A549 (cell line): ENCODE measurements at regions not wholly inside any gene's neighbourhood (a gene's known extent, or its start where the extent isn't known, plus 50 kb on each side); places are given as distances from the start of the nearest gene placed in this dataset.

Experiments
- ATAC-seq, 2 experiments: fragments of 200-7000 bp in 1 of 2; fragments of >200 bp in 1 of 2; cut with Nextera tagmentation in 1 of 2; cut with Tn5 transposase in 1 of 2; 3 replicates each; pipeline versions ENCODE4 v1.8.0 to v1.9.1; 2018 to 2020; ENCODE audit warnings: mild to moderate bottlenecking in 1 of 2, moderate library complexity in 1 of 2
- CTCF ChIA-PET: fragments of 300-600 bp; sonication (Branson Sonifier 250); formaldehyde crosslinking; extraction: SDS; loops from one replicate; lab custom pipeline; 2021; ENCODE audit warnings: antibody characterized with exemption, inconsistent platforms; lab: Yijun Ruan, JAX
- POLR2A ChIA-PET: fragments of 350-600 bp; formaldehyde crosslinking; extraction: SDS; loops from one replicate; lab custom pipeline; 2021; ENCODE audit warnings: antibody characterized with exemption, inconsistent platforms; lab: Yijun Ruan, JAX
- DNase-seq, 2 experiments: peaks; one replicate each; pipeline versions ENCODE4 v3.0.0 to v3.0.0-alpha.2; 2011 to 2016; ENCODE audit warnings: low read depth in 1 of 2, low spot score in 1 of 2
- FAIRE-seq: peaks from 2 replicates; lab custom pipeline; 2011; peaks lifted over from hg19 to GRCh38; lab: Jason Lieb, UNC
- H3K27ac ChIP-seq, 2 experiments: fragments of >200 bp; sonication (Bioruptor Twin); formaldehyde crosslinking; 3 replicates each; pipeline ENCODE4 v1.5.1; 2016 to 2017
- H3K4me1 ChIP-seq: fragments of >200 bp; sonication (Bioruptor Twin); formaldehyde crosslinking; 3 replicates; pipeline ENCODE4 v1.6.1; 2016
- H3K4me2 ChIP-seq: fragments of >200 bp; sonication (Bioruptor Twin); formaldehyde crosslinking; 3 replicates; pipeline ENCODE4 v1.6.1; 2016
- H3K4me3 ChIP-seq: fragments of >200 bp; sonication (Bioruptor Twin); formaldehyde crosslinking; 3 replicates; pipeline ENCODE4 v1.5.1; 2016
- H3K9me3 ChIP-seq: fragments of >200 bp; sonication (Bioruptor Twin); formaldehyde crosslinking; 3 replicates; pipeline ENCODE4 v1.6.1; 2016
- CBX2 ChIP-seq: fragments of 200-600 bp; sonication (generic); IDR thresholded peaks from 2 replicates; pipeline ENCODE4 v1.6.1; 2016; ENCODE audit warnings: low read depth, mild to moderate bottlenecking, borderline replicate concordance
- ESRRA ChIP-seq: fragments of 150-350 bp; IDR thresholded peaks from 2 replicates; pipeline ENCODE4 v1.6.1; 2014; ENCODE audit warnings: mild to moderate bottlenecking, low read length, borderline replicate concordance
- FOSB ChIP-seq: fragments of 250-450 bp; sonication (Bioruptor Pico); IDR thresholded peaks from 2 replicates; pipeline ENCODE4 v1.5.0; 2020; ENCODE audit warnings: mild to moderate bottlenecking, moderate library complexity
- FOXS1 ChIP-seq: fragments of 250-450 bp; sonication (Bioruptor Pico); IDR thresholded peaks from 2 replicates; pipeline ENCODE4 v1.5.0; 2020; ENCODE audit warnings: mild to moderate bottlenecking, moderate library complexity
- JUN ChIP-seq, 2 experiments: fragments of >200 bp; sonication (Bioruptor Twin); formaldehyde crosslinking; IDR thresholded peaks; 2 replicates in 1 of 2; 3 replicates in 1 of 2; pipeline ENCODE4 v1.6.1; 2016 to 2017
- MAZ ChIP-seq: fragments of 150-350 bp; IDR thresholded peaks from 2 replicates; pipeline ENCODE4 v1.6.1; 2014; ENCODE audit warnings: antibody characterized with exemption, low read depth, low read length, borderline replicate concordance
- NPAS2 ChIP-seq: fragments of 250-450 bp; sonication (Bioruptor Pico); IDR thresholded peaks from 2 replicates; pipeline ENCODE4 v1.8.0; 2022; ENCODE audit warnings: mild to moderate bottlenecking, moderate library complexity, borderline replicate concordance
- NR3C1 ChIP-seq: fragments of >200 bp; sonication (Bioruptor Twin); formaldehyde crosslinking; IDR thresholded peaks from 3 replicates; pipeline ENCODE4 v1.6.1; 2017
- POLR2A ChIP-seq: IDR thresholded peaks from 2 replicates; pipeline ENCODE4 v1.6.1; 2012; ENCODE audit warnings: mild to moderate bottlenecking, low read length
- POLR2AphosphoS2 ChIP-seq: conservative IDR thresholded peaks from 2 replicates; pipeline ENCODE4 v1.6.1; 2012; ENCODE audit warnings: low read length, improper control_type of control experiment, inconsistent platforms
- RAD21 ChIP-seq, 2 experiments: fragments of >200 bp in 1 of 2; sonication (Bioruptor Twin) in 1 of 2; formaldehyde crosslinking in 1 of 2; IDR thresholded peaks in 1 of 2; conservative IDR thresholded peaks in 1 of 2; 2 replicates in 1 of 2; 3 replicates in 1 of 2; pipeline ENCODE4 v1.6.1; 2012 to 2018; ENCODE audit warnings: inconsistent platforms in 1 of 2
- RFX5 ChIP-seq: fragments of 450-650 bp; IDR thresholded peaks from 2 replicates; pipeline ENCODE4 v1.7.1; 2014; ENCODE audit warnings: antibody characterized with exemption, mild to moderate bottlenecking, moderate library complexity
- RNF2 ChIP-seq: fragments of 200-600 bp; sonication (generic); IDR thresholded peaks from 2 replicates; pipeline ENCODE4 v1.6.1; 2016; ENCODE audit warnings: low read depth, mild to moderate bottlenecking, antibody characterized with exemption, moderate library complexity, borderline replicate concordance
- SMC3 ChIP-seq: fragments of >200 bp; sonication (Bioruptor Twin); formaldehyde crosslinking; IDR thresholded peaks from 3 replicates; pipeline ENCODE4 v1.6.1; 2018; ENCODE audit warnings: inconsistent platforms
- SREBF2 ChIP-seq: fragments of 450-650 bp; IDR thresholded peaks from 2 replicates; pipeline ENCODE4 v1.6.1; 2014; ENCODE audit warnings: mild to moderate bottlenecking, moderate library complexity
- TFCP2L1 ChIP-seq: fragments of 250-450 bp; sonication (Bioruptor Pico); IDR thresholded peaks from 2 replicates; pipeline ENCODE4 v1.5.0; 2021; ENCODE audit warnings: mild to moderate bottlenecking
- ZC3H11A ChIP-seq: fragments of 450-650 bp; IDR thresholded peaks from 2 replicates; pipeline ENCODE4 v1.6.1; 2014; ENCODE audit warnings: antibody characterized with exemption, mild to moderate bottlenecking
- ZFP36 ChIP-seq: fragments of 450-650 bp; IDR thresholded peaks from 2 replicates; pipeline ENCODE4 v1.6.1; 2014; ENCODE audit warnings: borderline replicate concordance; ENCODE audit not compliant: partially characterized antibody
- ZSCAN20 ChIP-seq: fragments of 250-450 bp; sonication (Bioruptor Pico); IDR thresholded peaks from 2 replicates; pipeline ENCODE4 v1.8.0; 2022; ENCODE audit warnings: mild to moderate bottlenecking, moderate library complexity
- WGBS: methylation state at CpG from one replicate; pipeline ENCODE4 v1.1.6; 2017; ENCODE audit errors: missing lambda C conversion rate; 5-methylcytosine and 5-hydroxymethylcytosine counted together
- TF ChIP-seq, protein P1 (sequence below): fragments of >200 bp; sonication (Bioruptor Twin); formaldehyde crosslinking; IDR thresholded peaks from 3 replicates; pipeline ENCODE4 v1.5.1; 2016
- TF ChIP-seq, protein P2 (sequence below): IDR thresholded peaks from 2 replicates; pipeline ENCODE4 v1.6.1; 2012; ENCODE audit warnings: low read depth, borderline replicate concordance
- TF ChIP-seq, protein P3 (sequence below): fragments of >200 bp; sonication (Bioruptor Twin); formaldehyde crosslinking; IDR thresholded peaks from 3 replicates; pipeline ENCODE4 v1.6.1; 2016
- TF ChIP-seq, protein P4 (sequence below): fragments of 450-650 bp; IDR thresholded peaks from 2 replicates; pipeline ENCODE4 v1.6.1; 2014; ENCODE audit warnings: antibody characterized with exemption
- TF ChIP-seq, protein P5 (sequence below): fragments of 200-600 bp; sonication (generic); IDR thresholded peaks from 2 replicates; pipeline ENCODE4 v1.6.1; 2016; ENCODE audit warnings: antibody characterized with exemption, mild to moderate bottlenecking, moderate library complexity
- TF ChIP-seq, protein P6 (sequence below): fragments of 150-350 bp; IDR thresholded peaks from 2 replicates; pipeline ENCODE4 v1.6.1; 2014; ENCODE audit warnings: low read depth, mild to moderate bottlenecking, low read length

DNA sequence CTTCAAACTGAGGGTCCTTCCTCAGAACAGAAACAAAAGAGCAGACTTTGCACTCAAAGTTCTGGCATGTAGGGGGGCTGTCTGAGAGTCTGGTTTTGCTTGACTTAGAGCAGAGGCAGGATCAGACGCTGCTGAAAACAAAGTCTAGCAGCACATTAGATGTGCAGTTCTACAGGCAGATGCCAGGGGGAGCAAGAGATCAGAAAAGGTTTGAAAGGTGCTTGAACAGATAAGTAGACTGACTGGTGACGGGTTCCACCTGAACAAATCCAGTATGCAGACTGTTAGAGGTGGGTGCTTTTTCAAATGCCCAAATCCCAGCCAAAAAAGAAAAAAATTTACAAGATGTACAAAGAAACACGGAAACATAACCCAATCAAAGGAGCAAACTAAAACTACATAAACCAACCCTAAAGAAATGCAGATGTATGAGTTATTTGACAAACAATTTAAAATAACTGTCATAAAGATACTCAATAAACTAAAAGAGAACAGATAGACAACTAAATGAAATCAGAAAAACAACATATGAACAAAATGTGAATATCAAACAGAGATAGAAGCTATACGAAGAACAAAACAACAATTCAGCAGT is 194.7 kb upstream of the FREM1 start:
- 1% methylated on average over 4 of the region's 4 CpGs for WGBS
- TF ChIP-seq ZFP36 (no peak), RNF2 (no peak), RAD21 (conservative IDR thresholded peaks at IDR 0.05 in 1 of 2, IDR thresholded peaks at IDR 0.05 in 1 of 2) (peak; percentile 43 to 45), POLR2AphosphoS2 (no peak), NPAS2 (CRISPR knock-in tag) (no peak), SMC3 (peak; percentile 46; the same call in 2 of the 3 replicates), FOSB (CRISPR knock-in tag) (no peak), JUN (IDR thresholded peaks at IDR 0.05) (no peak)
- TF ChIP-seq, protein P1, sequence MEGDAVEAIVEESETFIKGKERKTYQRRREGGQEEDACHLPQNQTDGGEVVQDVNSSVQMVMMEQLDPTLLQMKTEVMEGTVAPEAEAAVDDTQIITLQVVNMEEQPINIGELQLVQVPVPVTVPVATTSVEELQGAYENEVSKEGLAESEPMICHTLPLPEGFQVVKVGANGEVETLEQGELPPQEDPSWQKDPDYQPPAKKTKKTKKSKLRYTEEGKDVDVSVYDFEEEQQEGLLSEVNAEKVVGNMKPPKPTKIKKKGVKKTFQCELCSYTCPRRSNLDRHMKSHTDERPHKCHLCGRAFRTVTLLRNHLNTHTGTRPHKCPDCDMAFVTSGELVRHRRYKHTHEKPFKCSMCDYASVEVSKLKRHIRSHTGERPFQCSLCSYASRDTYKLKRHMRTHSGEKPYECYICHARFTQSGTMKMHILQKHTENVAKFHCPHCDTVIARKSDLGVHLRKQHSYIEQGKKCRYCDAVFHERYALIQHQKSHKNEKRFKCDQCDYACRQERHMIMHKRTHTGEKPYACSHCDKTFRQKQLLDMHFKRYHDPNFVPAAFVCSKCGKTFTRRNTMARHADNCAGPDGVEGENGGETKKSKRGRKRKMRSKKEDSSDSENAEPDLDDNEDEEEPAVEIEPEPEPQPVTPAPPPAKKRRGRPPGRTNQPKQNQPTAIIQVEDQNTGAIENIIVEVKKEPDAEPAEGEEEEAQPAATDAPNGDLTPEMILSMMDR = peak; percentile 50
- TF ChIP-seq, protein P2, sequence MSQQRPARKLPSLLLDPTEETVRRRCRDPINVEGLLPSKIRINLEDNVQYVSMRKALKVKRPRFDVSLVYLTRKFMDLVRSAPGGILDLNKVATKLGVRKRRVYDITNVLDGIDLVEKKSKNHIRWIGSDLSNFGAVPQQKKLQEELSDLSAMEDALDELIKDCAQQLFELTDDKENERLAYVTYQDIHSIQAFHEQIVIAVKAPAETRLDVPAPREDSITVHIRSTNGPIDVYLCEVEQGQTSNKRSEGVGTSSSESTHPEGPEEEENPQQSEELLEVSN = no peak
- Histone ChIP-seq H3K4me3 (no peak overlapping the region), H3K9me3 (no peaks in the 10 kb centered on the region; the same call in 2 of the 3 replicates), H3K27ac (no peak overlapping the region), H3K4me1 (no peaks in the 10 kb centered on the region), H3K4me2 (no peak overlapping the region)
- peak; percentile 24 to 41 for DNase-seq
- peak; percentile 78 to 80 for ATAC-seq
- FAIRE-seq = peak; percentile 76
- ChIA-PET CTCF (interaction anchor here (1.2 to 3.2 kb wide), 6 partner anchors 9 to 35 kb away, joined by 4 to 18 read pairs (median 6); no protein-coding TSS in a partner anchor), POLR2A (no interaction called here)

DNA sequence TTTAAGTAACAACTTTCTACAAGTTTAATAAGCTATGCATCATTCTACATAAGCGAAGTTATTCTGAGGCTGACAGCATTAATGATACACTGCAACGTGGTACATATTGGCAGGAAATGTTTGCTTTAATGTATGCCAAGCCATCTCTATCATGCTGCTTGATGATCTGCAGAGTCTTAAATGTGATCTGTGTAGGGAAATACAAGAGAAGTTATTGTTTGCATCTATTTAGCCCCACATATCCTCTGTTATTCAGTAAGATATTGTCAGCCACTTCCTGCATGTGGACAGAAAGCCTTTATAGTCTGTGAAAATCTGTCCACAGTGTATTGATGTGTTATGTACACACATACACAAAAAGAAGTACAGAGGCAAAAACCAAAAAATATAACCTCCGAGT is 193.1 kb upstream of the FREM1 start:
- no peak for DNase-seq
- Histone ChIP-seq H3K4me2 (no peak overlapping the region), H3K9me3 (no peaks in the 10 kb centered on the region; the same call in 2 of the 3 replicates), H3K4me1 (no peaks in the 10 kb centered on the region), H3K27ac (no peak overlapping the region), H3K4me3 (no peak overlapping the region)
- ChIA-PET POLR2A (no interaction called here), CTCF (interaction anchor here (1.2 to 2.6 kb wide), 6 partner anchors 9 to 313 kb away, joined by 4 to 29 read pairs (median 6); no protein-coding TSS in a partner anchor)
- TF ChIP-seq, protein P3, sequence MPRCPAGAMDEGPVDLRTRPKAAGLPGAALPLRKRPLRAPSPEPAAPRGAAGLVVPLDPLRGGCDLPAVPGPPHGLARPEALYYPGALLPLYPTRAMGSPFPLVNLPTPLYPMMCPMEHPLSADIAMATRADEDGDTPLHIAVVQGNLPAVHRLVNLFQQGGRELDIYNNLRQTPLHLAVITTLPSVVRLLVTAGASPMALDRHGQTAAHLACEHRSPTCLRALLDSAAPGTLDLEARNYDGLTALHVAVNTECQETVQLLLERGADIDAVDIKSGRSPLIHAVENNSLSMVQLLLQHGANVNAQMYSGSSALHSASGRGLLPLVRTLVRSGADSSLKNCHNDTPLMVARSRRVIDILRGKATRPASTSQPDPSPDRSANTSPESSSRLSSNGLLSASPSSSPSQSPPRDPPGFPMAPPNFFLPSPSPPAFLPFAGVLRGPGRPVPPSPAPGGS = no peak
- TF ChIP-seq FOSB (CRISPR knock-in tag) (no peak), CBX2 (no peak), MAZ (no peak), POLR2A (no peak), SREBF2 (no peak), ZSCAN20 (CRISPR knock-in tag) (no peak), TFCP2L1 (CRISPR knock-in tag) (no peak), ZC3H11A (no peak), ZFP36 (no peak), RFX5 (no peak), NR3C1 (no peak), FOXS1 (no peak), ESRRA (no peak)
- TF ChIP-seq, protein P4, sequence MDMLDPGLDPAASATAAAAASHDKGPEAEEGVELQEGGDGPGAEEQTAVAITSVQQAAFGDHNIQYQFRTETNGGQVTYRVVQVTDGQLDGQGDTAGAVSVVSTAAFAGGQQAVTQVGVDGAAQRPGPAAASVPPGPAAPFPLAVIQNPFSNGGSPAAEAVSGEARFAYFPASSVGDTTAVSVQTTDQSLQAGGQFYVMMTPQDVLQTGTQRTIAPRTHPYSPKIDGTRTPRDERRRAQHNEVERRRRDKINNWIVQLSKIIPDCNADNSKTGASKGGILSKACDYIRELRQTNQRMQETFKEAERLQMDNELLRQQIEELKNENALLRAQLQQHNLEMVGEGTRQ = no peak
- TF ChIP-seq, protein P5, sequence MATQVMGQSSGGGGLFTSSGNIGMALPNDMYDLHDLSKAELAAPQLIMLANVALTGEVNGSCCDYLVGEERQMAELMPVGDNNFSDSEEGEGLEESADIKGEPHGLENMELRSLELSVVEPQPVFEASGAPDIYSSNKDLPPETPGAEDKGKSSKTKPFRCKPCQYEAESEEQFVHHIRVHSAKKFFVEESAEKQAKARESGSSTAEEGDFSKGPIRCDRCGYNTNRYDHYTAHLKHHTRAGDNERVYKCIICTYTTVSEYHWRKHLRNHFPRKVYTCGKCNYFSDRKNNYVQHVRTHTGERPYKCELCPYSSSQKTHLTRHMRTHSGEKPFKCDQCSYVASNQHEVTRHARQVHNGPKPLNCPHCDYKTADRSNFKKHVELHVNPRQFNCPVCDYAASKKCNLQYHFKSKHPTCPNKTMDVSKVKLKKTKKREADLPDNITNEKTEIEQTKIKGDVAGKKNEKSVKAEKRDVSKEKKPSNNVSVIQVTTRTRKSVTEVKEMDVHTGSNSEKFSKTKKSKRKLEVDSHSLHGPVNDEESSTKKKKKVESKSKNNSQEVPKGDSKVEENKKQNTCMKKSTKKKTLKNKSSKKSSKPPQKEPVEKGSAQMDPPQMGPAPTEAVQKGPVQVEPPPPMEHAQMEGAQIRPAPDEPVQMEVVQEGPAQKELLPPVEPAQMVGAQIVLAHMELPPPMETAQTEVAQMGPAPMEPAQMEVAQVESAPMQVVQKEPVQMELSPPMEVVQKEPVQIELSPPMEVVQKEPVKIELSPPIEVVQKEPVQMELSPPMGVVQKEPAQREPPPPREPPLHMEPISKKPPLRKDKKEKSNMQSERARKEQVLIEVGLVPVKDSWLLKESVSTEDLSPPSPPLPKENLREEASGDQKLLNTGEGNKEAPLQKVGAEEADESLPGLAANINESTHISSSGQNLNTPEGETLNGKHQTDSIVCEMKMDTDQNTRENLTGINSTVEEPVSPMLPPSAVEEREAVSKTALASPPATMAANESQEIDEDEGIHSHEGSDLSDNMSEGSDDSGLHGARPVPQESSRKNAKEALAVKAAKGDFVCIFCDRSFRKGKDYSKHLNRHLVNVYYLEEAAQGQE = no peak
- TF ChIP-seq, protein P6, sequence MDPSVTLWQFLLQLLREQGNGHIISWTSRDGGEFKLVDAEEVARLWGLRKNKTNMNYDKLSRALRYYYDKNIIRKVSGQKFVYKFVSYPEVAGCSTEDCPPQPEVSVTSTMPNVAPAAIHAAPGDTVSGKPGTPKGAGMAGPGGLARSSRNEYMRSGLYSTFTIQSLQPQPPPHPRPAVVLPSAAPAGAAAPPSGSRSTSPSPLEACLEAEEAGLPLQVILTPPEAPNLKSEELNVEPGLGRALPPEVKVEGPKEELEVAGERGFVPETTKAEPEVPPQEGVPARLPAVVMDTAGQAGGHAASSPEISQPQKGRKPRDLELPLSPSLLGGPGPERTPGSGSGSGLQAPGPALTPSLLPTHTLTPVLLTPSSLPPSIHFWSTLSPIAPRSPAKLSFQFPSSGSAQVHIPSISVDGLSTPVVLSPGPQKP = no peak
- no peak for ATAC-seq
- no peak for FAIRE-seq
- 2% methylated on average over 3 of the region's 3 CpGs for WGBS
